SK-N-DZ (cell line): ENCODE measurements at regions not wholly inside any gene's neighbourhood (a gene's known extent, or its start where the extent isn't known, plus 50 kb on each side); places are given as distances from the start of the nearest gene placed in this dataset.
A peak's percentile ranks its signal among the peaks of the same experiment; 100 is the strongest.

Experiments used
- DNase-seq: peaks from one replicate; pipeline ENCODE4 v3.0.0-alpha.2; 2015; ENCODE audit warnings: low spot score

DNA sequence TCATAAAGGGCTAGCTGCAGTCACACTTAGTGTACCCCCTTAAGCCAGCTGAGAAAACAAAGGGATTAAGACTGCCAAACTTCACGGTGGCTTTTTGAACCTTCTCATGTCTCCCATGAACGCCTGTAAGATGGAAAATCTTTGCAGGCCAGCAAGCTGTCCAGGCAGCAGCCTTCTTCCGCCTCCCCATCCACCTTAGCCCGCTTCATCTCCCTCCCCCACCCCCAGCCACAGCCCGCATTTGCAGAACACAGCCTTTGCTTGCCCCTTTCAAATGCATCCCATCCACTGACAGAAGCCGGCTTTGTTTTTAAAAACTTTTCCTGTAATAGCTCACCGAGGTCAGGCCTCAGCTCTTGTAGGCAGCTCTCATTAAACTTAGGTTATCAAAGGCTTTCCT, 113.8 kb upstream of the FAM9B start:
- DNase-seq: no peak

GRCh38 chrX:9148615-9149399, 114.9 kb upstream of the FAM9B start:
- DNase-seq: no peak

- DNase-seq: no peak
Measured at GRCh38 chrX:9149501-9150245, 115.7 kb upstream of the FAM9B start.

- DNase-seq: no peak
Measured at GRCh38 chrX:9151772-9152307, 117.9 kb upstream of the FAM9B start.

- DNase-seq: no peak
Measured at GRCh38 chrX:9153300-9153699, 119.4 kb upstream of the FAM9B start.

DNA sequence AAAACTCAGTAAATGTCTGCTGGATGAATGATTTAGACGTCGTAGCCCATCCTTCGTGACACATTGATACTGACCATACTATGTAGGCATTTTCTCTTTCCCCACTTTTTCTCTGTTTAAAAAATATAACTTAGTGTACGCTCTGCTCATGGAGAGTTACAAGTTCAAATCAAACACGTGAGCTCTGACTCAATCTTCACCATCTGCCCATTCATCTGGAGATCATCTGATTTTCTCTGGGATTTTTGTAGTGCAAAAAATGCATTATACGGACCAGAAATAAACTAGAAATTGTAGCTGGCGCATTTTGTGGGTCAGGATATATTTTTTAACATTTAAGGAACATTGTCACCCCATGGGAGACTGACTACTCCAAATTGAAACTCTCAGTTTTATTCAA, 124.7 kb upstream of the FAM9B start:
- no peak for DNase-seq

DNA sequence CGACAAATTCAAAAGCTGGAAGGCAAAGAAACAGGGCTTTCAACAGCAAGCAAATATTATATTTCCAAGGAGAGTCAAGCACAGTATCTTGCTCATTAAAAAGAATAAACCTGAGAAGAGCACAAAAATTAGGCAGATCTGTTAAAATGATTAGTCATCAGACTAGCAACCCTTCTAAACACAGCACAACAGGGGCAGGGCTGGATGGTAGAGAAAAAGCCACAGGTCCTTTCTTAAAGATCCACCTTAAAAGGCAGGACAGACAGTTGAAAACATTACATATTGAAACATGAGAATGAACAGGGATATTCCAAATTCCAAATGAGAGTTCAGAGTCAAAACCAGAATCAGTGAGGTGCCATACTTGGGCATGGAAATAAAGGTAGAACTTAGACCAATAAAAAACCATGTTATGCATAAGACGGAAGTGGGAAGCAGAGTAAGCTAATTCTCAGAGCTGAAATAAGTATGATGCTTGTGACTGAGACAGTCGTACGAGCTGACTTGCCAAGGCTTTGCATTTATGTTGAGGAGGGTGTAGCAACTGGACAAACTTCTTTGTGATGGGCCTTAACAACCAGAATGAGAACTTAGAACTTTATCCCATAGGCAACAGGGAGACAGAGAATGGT, 126.9 kb upstream of the FAM9B start:
- DNase-seq: no peak

DNA sequence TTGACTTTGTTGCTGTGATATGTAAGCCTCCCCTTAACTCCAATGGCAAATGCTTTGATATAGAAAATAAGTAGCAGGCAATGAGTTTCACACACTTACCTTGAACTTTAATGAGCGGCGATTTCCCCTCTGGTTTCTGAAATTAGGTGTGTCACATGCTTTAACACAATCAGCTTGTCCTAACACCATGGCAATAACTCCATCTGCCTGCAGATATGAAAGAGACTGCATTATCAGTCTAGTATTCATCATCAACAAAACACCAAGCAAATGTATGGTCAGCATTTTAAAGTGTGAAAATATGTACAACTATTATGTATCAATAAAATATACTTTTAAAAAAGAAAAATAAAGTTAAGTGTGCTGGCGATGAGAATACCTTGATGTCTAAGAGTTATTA, 128.8 kb upstream of the FAM9B start:
- no peak for DNase-seq

- DNase-seq: no peak
Measured at GRCh38 chrX:9163214-9163709, 129.3 kb upstream of the FAM9B start.

DNA sequence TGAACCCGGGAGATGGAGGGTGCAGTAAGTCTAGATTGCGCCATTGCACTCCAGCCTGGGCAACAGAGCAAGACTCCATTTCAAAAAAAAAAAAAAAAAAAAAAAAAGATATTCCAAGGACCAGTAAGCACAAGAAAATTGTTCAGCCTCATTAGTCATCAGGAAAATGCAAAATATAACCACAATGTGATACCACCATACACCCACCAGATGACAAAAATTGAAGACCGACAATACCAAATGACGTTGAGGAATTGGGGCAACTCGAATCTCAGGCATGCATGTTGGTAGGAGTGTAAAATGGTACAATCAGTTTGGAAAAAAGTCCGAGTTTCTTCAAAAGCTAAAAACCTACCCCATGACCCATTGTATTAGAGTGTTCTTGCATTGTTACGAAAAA, 130.2 kb upstream of the FAM9B start:
- no peak for DNase-seq

- DNase-seq: no peak
Measured at GRCh38 chrX:9164533-9165426, 130.9 kb upstream of the FAM9B start.

- no peak for DNase-seq
Measured at GRCh38 chrX:9166584-9166944, 132.6 kb upstream of the FAM9B start.

DNA sequence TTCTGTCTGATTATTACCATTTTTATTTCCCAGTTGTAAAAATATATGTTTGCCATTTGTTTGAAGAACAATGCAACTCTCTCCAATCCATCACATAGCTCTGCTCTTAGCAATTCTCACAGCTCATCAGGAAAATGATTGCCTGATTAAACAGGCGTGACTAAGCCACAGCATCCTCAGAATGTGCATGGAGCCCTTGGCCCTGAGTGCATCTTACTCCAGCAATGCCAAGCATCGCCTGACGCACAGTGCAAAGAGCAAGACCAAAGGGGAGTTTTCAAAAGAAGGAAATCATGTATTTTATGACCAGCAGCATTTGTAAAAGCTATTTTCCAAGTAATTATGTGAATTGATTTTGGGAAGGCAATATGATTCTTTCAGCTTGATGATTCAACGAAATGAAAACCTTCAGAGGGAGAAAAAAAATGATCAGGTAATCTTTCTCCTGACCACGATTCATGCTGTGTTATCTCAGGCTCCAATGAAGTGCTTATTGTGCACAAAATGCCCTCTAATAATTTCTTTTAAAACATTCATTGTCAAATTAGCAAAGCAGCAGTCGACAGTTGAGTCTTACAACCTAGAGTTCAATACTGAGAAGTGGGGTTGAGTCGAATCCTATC, 138.0 kb upstream of the FAM9B start:
- no peak for DNase-seq

GRCh38 chrX:9172464-9172850, 138.5 kb upstream of the FAM9B start:
- DNase-seq: no peak

GRCh38 chrX:9180623-9181022, 146.7 kb upstream of the FAM9B start:
- DNase-seq: no peak

- DNase-seq: no peak
Measured at GRCh38 chrX:9182041-9182440, 148.1 kb upstream of the FAM9B start.

DNA sequence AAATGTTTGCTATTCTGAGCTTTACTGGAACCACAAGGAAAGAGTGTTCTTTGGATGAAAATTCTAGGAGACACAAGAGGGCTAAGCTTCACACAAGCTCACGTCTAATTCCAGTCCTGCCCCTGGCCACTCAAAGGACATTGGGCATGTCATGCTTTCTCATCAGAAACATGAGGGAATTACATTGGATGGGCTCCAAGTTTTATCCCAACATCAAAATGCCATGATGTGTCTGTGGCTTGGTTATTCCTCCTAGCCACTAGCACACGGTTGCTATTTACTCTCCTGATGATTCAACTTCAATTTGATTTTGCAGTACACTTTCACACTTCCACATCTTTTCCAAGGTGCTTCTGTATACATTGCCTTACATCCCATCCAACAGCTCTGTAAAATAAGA, 149.6 kb upstream of the FAM9B start:
- no peak for DNase-seq

DNA sequence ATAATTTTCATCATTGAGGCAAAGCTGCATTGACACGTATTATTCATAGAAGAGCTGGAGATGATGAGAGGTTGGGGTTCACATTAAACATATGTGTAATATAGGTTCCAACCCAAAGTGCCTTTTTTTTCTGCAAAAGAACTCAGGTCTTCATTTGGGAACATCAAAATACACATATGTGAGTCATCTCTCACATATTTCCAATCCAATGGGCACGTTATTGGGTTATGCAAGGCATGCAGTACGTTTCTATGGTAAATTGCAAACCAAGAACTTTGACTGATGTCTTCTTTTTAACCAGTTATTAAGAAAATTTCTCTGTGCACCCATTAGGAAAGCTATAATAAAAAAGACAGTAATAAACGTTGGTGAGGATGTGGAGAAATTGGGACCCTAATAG, 150.3 kb upstream of the FAM9B start:
- no peak for DNase-seq

DNA sequence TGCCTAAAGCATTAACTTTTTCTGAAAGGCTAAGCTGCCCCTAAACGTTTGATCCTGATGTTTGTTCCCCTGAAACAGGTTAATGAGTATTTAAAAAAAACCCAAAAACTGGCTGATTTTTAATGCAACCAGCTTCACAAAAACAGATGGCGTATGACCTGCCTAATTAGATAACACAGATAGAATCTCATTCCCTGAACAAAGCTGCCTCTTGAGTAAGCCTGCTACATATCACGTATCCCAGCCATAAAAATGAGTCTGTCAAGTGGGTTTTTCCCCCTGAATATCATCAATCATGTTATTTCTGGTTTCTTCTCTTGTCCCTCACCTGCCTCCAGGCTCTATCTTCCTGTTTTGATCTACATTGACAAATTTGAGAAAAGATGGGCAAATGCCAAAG, 154.2 kb upstream of the FAM9B start:
- DNase-seq: peak; percentile 94

- peak; percentile 10 for DNase-seq
Measured at GRCh38 chrX:9189286-9189685, 155.4 kb upstream of the FAM9B start.

- DNase-seq: no peak
Measured at GRCh38 chrX:9191392-9191791, 157.5 kb upstream of the FAM9B start.
